Lower leg skin (tissue), 4 donors: ENCODE measurements at regions not wholly inside any gene's neighbourhood (a gene's known extent, or its start where the extent isn't known, plus 50 kb on each side); places are given as distances from the start of the nearest gene placed in this dataset.

Experiments used
- DNase-seq, 2 donors: peaks; one replicate each; pipeline ENCODE4 v3.0.0-alpha.2; 2019; ENCODE audit warnings: low spot score in 2 of 2
- H3K4me3 ChIP-seq: fragments of 200-600 bp; sonication (generic); 2 replicates; pipeline ENCODE4 v1.5.1; 2017; ENCODE audit warnings: mild to moderate bottlenecking, low read depth; ENCODE audit not compliant: poor library complexity, severe bottlenecking
- POLR2A ChIP-seq, 2 donors: fragments of 450-650 bp; IDR thresholded peaks; one replicate each; pipeline ENCODE4 v1.6.1; 2016 to 2017; ENCODE audit warnings: antibody characterized with exemption in 2 of 2, mild to moderate bottlenecking in 1 of 2, moderate library complexity in 1 of 2
- WGBS, 2 donors: methylation state at CpG; one replicate each; pipeline ENCODE4 v1.1.5; 2018; 5-methylcytosine and 5-hydroxymethylcytosine counted together
- intact Hi-C: fragments of 100-400 bp; cut with DNase I; formaldehyde crosslinking; loops from one replicate; pipeline ENCODE4 v1.15.0; 2023; ENCODE audit warnings: low total_unique reads
- TF ChIP-seq, protein P1 (sequence below), 3 donors: fragments of 450-650 bp; IDR thresholded peaks; one replicate each; pipeline ENCODE4 v1.5.1; 2016; ENCODE audit warnings: antibody characterized with exemption in 3 of 3, mild to moderate bottlenecking in 3 of 3, moderate library complexity in 2 of 3

DNA sequence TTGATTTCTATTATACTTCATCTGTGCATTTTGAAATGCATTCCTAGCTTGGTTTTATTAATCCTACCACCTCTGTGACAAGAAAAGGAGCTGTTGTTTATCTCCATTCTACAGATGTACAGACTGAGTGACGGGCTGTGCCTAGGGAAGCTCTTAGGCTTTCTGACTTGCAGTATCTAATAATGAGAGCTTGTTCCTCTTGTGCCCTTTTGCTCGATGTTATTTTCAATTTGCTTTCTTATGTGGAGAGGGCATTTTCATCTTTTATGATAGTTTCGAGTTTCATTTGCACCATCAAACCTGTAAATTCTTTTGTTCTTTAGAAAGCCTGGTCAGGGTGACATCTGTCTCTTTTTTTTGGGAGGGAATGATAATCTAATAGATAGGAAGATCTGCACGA lies 256.5 kb downstream of the C4orf33 start:
- no peak for DNase-seq
- intact Hi-C loops: no loop called here
- no peak overlapping the region for H3K4me3 ChIP-seq
- TF ChIP-seq, protein P1, sequence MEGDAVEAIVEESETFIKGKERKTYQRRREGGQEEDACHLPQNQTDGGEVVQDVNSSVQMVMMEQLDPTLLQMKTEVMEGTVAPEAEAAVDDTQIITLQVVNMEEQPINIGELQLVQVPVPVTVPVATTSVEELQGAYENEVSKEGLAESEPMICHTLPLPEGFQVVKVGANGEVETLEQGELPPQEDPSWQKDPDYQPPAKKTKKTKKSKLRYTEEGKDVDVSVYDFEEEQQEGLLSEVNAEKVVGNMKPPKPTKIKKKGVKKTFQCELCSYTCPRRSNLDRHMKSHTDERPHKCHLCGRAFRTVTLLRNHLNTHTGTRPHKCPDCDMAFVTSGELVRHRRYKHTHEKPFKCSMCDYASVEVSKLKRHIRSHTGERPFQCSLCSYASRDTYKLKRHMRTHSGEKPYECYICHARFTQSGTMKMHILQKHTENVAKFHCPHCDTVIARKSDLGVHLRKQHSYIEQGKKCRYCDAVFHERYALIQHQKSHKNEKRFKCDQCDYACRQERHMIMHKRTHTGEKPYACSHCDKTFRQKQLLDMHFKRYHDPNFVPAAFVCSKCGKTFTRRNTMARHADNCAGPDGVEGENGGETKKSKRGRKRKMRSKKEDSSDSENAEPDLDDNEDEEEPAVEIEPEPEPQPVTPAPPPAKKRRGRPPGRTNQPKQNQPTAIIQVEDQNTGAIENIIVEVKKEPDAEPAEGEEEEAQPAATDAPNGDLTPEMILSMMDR (IDR thresholded peaks at IDR 0.05): no peak
- WGBS, 2 donors: 76 to 85% methylated on average over 4 of the region's 4 CpGs

DNA sequence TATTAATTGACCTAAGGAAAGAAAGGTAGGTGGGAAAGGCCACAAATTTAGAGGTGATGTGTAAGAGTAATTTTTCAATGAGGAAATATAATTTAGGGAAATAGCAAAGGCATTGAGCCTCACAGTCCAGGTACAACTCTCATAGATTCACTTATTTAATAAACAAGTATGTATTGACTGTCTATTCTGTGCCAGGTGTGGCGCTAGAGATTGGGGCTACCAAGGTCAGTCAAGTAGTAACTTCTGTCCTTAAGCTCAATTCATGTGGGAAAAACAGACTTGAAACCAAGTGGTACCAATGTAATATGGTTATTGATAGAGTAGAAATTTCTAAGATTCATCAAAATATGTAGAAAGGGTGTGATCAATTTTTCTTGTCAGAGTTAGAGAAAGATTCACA lies 257.5 kb downstream of the C4orf33 start:
- H3K4me3 ChIP-seq: no peak overlapping the region
- 94 to 97% methylated on average over 1 of the region's 1 CpG for WGBS, 2 donors
- intact Hi-C loops: no loop called here
- DNase-seq: no peak
- TF ChIP-seq, protein P1 (IDR thresholded peaks at IDR 0.05): no peak
- no peak for TF ChIP-seq POLR2A (IDR thresholded peaks at IDR 0.05)

DNA sequence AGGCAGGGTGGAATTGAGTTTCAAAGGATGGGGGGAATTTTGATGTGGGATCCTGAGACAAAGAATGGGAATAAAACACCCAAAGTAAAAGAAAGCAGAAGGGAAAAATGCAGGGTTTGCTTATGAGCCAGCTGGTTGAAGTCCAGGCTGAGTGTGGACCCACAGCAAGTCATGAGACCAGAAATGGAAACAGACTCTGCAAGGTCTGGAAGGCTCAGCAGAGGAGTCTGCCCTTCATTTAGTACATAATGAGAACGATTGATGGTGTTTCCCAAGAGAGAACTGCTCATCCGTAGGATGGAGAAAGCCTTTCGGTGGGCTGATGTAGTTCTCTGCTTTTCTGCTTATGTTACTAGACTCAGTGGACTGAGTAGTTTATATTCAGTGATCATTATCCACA lies 259.1 kb downstream of the C4orf33 start:
- intact Hi-C loops: no loop called here
- TF ChIP-seq POLR2A (IDR thresholded peaks at IDR 0.05): no peak
- TF ChIP-seq, protein P1 (IDR thresholded peaks at IDR 0.05): no peak
- WGBS, 2 donors: 68 to 72% methylated on average over 3 of the region's 3 CpGs
- DNase-seq: no peak
- H3K4me3 ChIP-seq: no peak overlapping the region

DNA sequence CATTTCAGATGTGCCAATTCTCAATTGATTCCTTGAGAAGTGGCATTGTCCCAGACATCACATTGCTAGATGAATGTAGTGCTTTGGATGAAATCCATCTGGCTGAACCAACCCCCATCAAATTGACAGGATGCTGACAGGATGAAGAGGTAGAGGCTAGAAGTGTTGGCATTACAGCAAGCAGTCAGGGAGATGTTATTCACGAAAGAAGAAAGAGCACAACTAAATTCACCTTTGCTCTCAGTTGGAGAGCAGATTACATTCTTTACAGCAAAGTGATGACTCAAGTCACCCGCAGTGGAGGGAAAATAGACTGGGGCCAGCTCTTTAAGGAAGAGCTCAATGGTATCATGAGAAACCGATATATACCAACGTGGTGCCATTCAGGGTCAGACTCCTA lies 259.6 kb downstream of the C4orf33 start:
- no peak for DNase-seq
- intact Hi-C loops: no loop called here
- WGBS, 2 donors: 51% methylated on average over 4 of the region's 4 CpGs
- TF ChIP-seq, protein P1 (IDR thresholded peaks at IDR 0.05): no peak
- TF ChIP-seq POLR2A (IDR thresholded peaks at IDR 0.05): no peak
- no peak overlapping the region for H3K4me3 ChIP-seq

DNA sequence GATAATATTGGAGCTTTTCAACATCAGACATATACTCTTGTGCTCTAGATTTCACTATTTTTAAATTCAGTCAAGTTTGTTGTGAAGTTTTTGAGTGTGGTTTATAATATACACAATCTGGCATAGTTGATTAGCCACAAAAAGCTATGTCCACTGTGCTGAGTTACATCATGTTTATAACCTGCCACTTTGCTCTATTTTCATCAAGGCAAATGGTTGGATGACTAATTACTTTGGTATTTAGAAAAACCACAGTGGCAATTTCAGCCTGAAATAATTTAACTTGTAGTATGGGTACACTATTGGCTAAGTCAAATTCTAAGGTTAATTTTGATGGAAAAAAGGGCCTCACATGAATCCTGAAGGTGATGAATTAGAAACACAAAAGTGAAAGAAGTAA lies 262.6 kb downstream of the C4orf33 start:
- no peak for DNase-seq
- intact Hi-C loops: no loop called here
- H3K4me3 ChIP-seq: no peak overlapping the region
- no peak for TF ChIP-seq POLR2A (IDR thresholded peaks at IDR 0.05)

- no peak overlapping the region for H3K4me3 ChIP-seq
- intact Hi-C loops: no loop called here
- TF ChIP-seq, protein P1 (IDR thresholded peaks at IDR 0.05): no peak
- TF ChIP-seq POLR2A (IDR thresholded peaks at IDR 0.05): no peak
- DNase-seq: no peak
Measured at GRCh38 chr4:129359461-129359860, 263.5 kb downstream of the C4orf33 start.
